Esophagus squamous epithelium (tissue), 5 donors: ENCODE measurements at regions not wholly inside any gene's neighbourhood (a gene's known extent, or its start where the extent isn't known, plus 50 kb on each side); places are given as distances from the start of the nearest gene placed in this dataset.
"Not testable (repeated sequence)": the region's sequence is repeated elsewhere in the genome, so short reads cannot be mapped to it uniquely, and the experiment has no call there.

Experiments used
- DNase-seq: peaks from one replicate; lab custom pipeline; 2025; lab: John Stamatoyannopoulos, UW
- H3K27ac ChIP-seq, 4 donors: fragments of 200-600 bp; sonication (generic); one replicate each; pipeline ENCODE4 v1.5.1; 2016 to 2019; ENCODE audit warnings: mild to moderate bottlenecking in 1 of 4
- H3K27me3 ChIP-seq, 4 donors: fragments of 200-600 bp; sonication (generic); 1 replicate in 3 of 4; 2 replicates in 1 of 4; pipeline versions ENCODE4 v1.5.1 to v1.6.0; 2017 to 2021; ENCODE audit warnings: antibody characterized with exemption in 1 of 4
- H3K36me3 ChIP-seq, 3 donors: fragments of 200-600 bp; sonication (generic); one replicate each; pipeline ENCODE4 v1.5.1; 2016 to 2019
- H3K4me1 ChIP-seq, 3 donors: fragments of 200-600 bp; sonication (generic); one replicate each; pipeline ENCODE4 v1.5.1; 2017 to 2019
- H3K4me3 ChIP-seq, 4 donors: fragments of 200-600 bp; sonication (generic); 1 replicate in 3 of 4; 2 replicates in 1 of 4; pipeline ENCODE4 v1.5.1; 2016 to 2019; ENCODE audit warnings: mild to moderate bottlenecking in 2 of 4, moderate library complexity in 1 of 4
- H3K9me3 ChIP-seq, 3 donors: fragments of 200-600 bp; sonication (generic); one replicate each; pipeline ENCODE4 v1.5.1; 2016 to 2019
- CTCF ChIP-seq, 6 experiments: fragments of 450-650 bp in 4 of 6; fragments of 200-600 bp in 2 of 6; sonication (generic) in 2 of 6; IDR thresholded peaks; one replicate each; pipeline ENCODE4 v1.5.1; 2016 to 2019; ENCODE audit warnings: antibody characterized with exemption in 6 of 6, mild to moderate bottlenecking in 4 of 6, moderate library complexity in 4 of 6
- POLR2A ChIP-seq, 4 donors: fragments of 450-650 bp; IDR thresholded peaks; one replicate each; pipeline ENCODE4 v1.6.1; 2017; ENCODE audit warnings: antibody characterized with exemption in 4 of 4, mild to moderate bottlenecking in 4 of 4, moderate library complexity in 3 of 4
- WGBS, 2 donors: methylation state at CpG; one replicate each; pipeline ENCODE4 v1.1.5; 2018; 5-methylcytosine and 5-hydroxymethylcytosine counted together
- intact Hi-C: fragments of 100-400 bp; cut with DNase I; formaldehyde crosslinking; loops from one replicate; pipeline ENCODE4 v1.15.0; 2022
- donor health status: DM: yes; HTN: yes; CAD: no.

GRCh38 chr3:132980102-132980501 is 58.1 kb upstream of the TMEM108 start:
- 66 to 73% methylated on average over 2 of the region's 2 CpGs for WGBS, 2 donors
- Histone ChIP-seq H3K36me3 (no peaks in the 10 kb centered on the region), H3K9me3 (peaks cover 0 to 6% (median 0%) of the 10 kb centered on the region in 3 donors), H3K27ac (no peak overlapping the region), H3K27me3 (no peaks in the 10 kb centered on the region), H3K4me1 (peaks cover 0 to 6% (median 0%) of the 10 kb centered on the region in 3 donors), H3K4me3 (no peak overlapping the region)
- TF ChIP-seq POLR2A (IDR thresholded peaks at IDR 0.05) (no peak), CTCF (IDR thresholded peaks at IDR 0.05) (no peak)
- intact Hi-C loops = no loop called here
- DNase-seq = no peak

- H3K27ac ChIP-seq = no peak overlapping the region
- TF ChIP-seq CTCF (IDR thresholded peaks at IDR 0.05) (no peak), POLR2A (IDR thresholded peaks at IDR 0.05) (no peak)
- intact Hi-C loops = no loop called here
- H3K9me3 ChIP-seq = peaks cover 0 to 6% (median 0%) of the 10 kb centered on the region in 3 donors
- H3K27me3 ChIP-seq = no peaks in the 10 kb centered on the region
- WGBS, 2 donors = 44% methylated on average over 1 of the region's 1 CpG
- DNase-seq = no peak
- H3K4me1 ChIP-seq = peaks cover 0 to 6% (median 0%) of the 10 kb centered on the region in 3 donors
- no peak overlapping the region for H3K4me3 ChIP-seq
- no peaks in the 10 kb centered on the region for H3K36me3 ChIP-seq
These were observed 58.6 kb upstream of the TMEM108 start for GRCh38 chr3:132979606-132980005.

- H3K9me3 ChIP-seq, H3K4me3 ChIP-seq, H3K36me3 ChIP-seq, intact Hi-C loops, DNase-seq, H3K27me3 ChIP-seq, H3K27ac ChIP-seq, H3K4me1 ChIP-seq: not testable (repeated sequence)
- WGBS, 2 donors = 68 to 85% methylated on average over 3 of the region's 3 CpGs
These were observed 59.2 kb upstream of the TMEM108 start for GRCh38 chr3:132978946-132979345.

GRCh38 chr3:132978464-132978863 is 59.7 kb upstream of the TMEM108 start:
- intact Hi-C loops = no loop called here
- Histone ChIP-seq H3K36me3 (no peaks in the 10 kb centered on the region), H3K4me1 (no peaks in the 10 kb centered on the region), H3K4me3 (no peak overlapping the region), H3K27me3 (no peaks in the 10 kb centered on the region), H3K9me3 (peaks cover 0 to 6% (median 0%) of the 10 kb centered on the region in 3 donors), H3K27ac (no peak overlapping the region)
- WGBS, 2 donors = 31 to 32% methylated on average over 2 of the region's 2 CpGs
- TF ChIP-seq POLR2A (IDR thresholded peaks at IDR 0.05) (no peak), CTCF (IDR thresholded peaks at IDR 0.05) (no peak)
- no peak for DNase-seq

- Histone ChIP-seq H3K27me3 (no peaks in the 10 kb centered on the region), H3K4me3 (no peak overlapping the region), H3K9me3 (no peaks in the 10 kb centered on the region), H3K4me1 (no peaks in the 10 kb centered on the region), H3K36me3 (no peaks in the 10 kb centered on the region), H3K27ac (no peak overlapping the region)
- intact Hi-C loops = no loop called here
- TF ChIP-seq CTCF (IDR thresholded peaks at IDR 0.05) (no peak), POLR2A (IDR thresholded peaks at IDR 0.05) (no peak)
- no peak for DNase-seq
- WGBS, 2 donors = 88 to 90% methylated on average over 7 of the region's 7 CpGs
These were observed 64.1 kb upstream of the TMEM108 start for GRCh38 chr3:132974097-132974496.

GRCh38 chr3:132973441-132973840 is 64.8 kb upstream of the TMEM108 start:
- DNase-seq = no peak
- Histone ChIP-seq H3K27me3 (no peaks in the 10 kb centered on the region), H3K36me3 (no peaks in the 10 kb centered on the region), H3K27ac (no peak overlapping the region), H3K4me3 (no peak overlapping the region), H3K9me3 (no peaks in the 10 kb centered on the region), H3K4me1 (no peaks in the 10 kb centered on the region)
- intact Hi-C loops = no loop called here
- TF ChIP-seq POLR2A (IDR thresholded peaks at IDR 0.05) (no peak), CTCF (IDR thresholded peaks at IDR 0.05) (no peak)
- 85% methylated on average over 5 of the region's 5 CpGs for WGBS, 2 donors
